GM12878 (cell line): ENCODE measurements at regions not wholly inside any gene's neighbourhood (a gene's known extent, or its start where the extent isn't known, plus 50 kb on each side); places are given as distances from the start of the nearest gene placed in this dataset.

ENCODE experiments used
- ATAC-seq: fragments of 200-7000 bp; cut with Tn5 transposase; 3 replicates; pipeline ENCODE4 v1.9.1; 2020; ENCODE audit warnings: mild to moderate bottlenecking, moderate library complexity
- BruUV-seq: library from RNA; stranded (reverse); fragments of 400-500 nt; replicated peaks from 2 replicates; lab custom pipeline; 2021; lab: Mats Ljungman, UMichigan
- CTCF ChIA-PET: fragments of 300-600 bp; sonication (Branson Sonifier 250); formaldehyde crosslinking; extraction: SDS; loops from one replicate; lab custom pipeline; 2021; ENCODE audit warnings: inconsistent platforms; lab: Yijun Ruan, JAX
- POLR2A ChIA-PET: fragments of 350-600 bp; formaldehyde crosslinking; extraction: SDS; loops from one replicate; lab custom pipeline; 2021; ENCODE audit warnings: inconsistent platforms; lab: Charles Lee
- RAD21 ChIA-PET: fragments of 300-600 bp; sonication (Branson Sonifier 250); formaldehyde crosslinking; loops from one replicate; lab custom pipeline; 2023; ENCODE audit warnings: antibody characterized with exemption; ENCODE audit not compliant: unreplicated experiment; lab: Charles Lee
- SMC1A ChIA-PET: fragments of 300-600 bp; sonication (Branson Sonifier 250); formaldehyde crosslinking; loops from one replicate; lab custom pipeline; 2023; ENCODE audit not compliant: unreplicated experiment, uncharacterized antibody; lab: Charles Lee
- DNase-seq: peaks from one replicate; pipeline ENCODE4 v3.0.0-alpha.2; 2011; ENCODE audit warnings: low read depth, low spot score
- FAIRE-seq: peaks from 3 replicates; lab custom pipeline; 2011; peaks lifted over from hg19 to GRCh38; lab: Jason Lieb, UNC
- H2AFZ ChIP-seq: 2 replicates; pipeline ENCODE4 v1.6.0; 2011; ENCODE audit warnings: low read depth, low read length, control low read depth; ENCODE audit not compliant: control insufficient read depth
- H3K27ac ChIP-seq: 2 replicates; pipeline ENCODE4 v1.5.1; 2011; ENCODE audit warnings: control low read depth; ENCODE audit not compliant: control insufficient read depth, insufficient read depth
- H3K27me3 ChIP-seq, 2 experiments: replicated peaks in 1 of 2; 2 replicates each; pipeline versions ENCODE4 v1.6.0 to v1.6.1; 2011; ENCODE audit warnings: low read length in 1 of 2; ENCODE audit not compliant: control insufficient read depth in 2 of 2, insufficient read depth in 2 of 2
- H3K36me3 ChIP-seq, 2 experiments: 2 replicates each; pipeline ENCODE4 v1.5.1; 2011; ENCODE audit warnings: low read length in 1 of 2; ENCODE audit not compliant: control insufficient read depth in 2 of 2, insufficient read depth in 2 of 2
- H3K4me1 ChIP-seq: 2 replicates; pipeline ENCODE4 v1.6.1; 2011; ENCODE audit warnings: mild to moderate bottlenecking, low read length, moderate library complexity, mixed read lengths; ENCODE audit not compliant: control insufficient read depth, insufficient read depth
- H3K4me2 ChIP-seq: 2 replicates; pipeline ENCODE4 v1.6.0; 2011; ENCODE audit warnings: control low read depth; ENCODE audit not compliant: control insufficient read depth, insufficient read depth
- H3K4me3 ChIP-seq: fragments of 200-600 bp; sonication (generic); 2 replicates; pipeline ENCODE4 v1.5.1; 2016
- H3K79me2 ChIP-seq: 2 replicates; pipeline ENCODE4 v1.6.0; 2011; ENCODE audit warnings: low read length; ENCODE audit not compliant: control insufficient read depth, insufficient read depth
- H3K9ac ChIP-seq: 2 replicates; pipeline ENCODE4 v1.8.0; 2011; ENCODE audit warnings: low read length, control low read depth, mixed read lengths; ENCODE audit not compliant: control insufficient read depth, insufficient read depth
- H3K9me3 ChIP-seq: replicated peaks from 3 replicates; pipeline ENCODE4 v1.5.1; 2011; ENCODE audit warnings: mild to moderate bottlenecking, low read length; ENCODE audit not compliant: control insufficient read depth, insufficient read depth
- H4K20me1 ChIP-seq: 2 replicates; pipeline ENCODE4 v1.6.0; 2011; ENCODE audit not compliant: control insufficient read depth, insufficient read depth
- BACH1 ChIP-seq: fragments of 450-650 bp; IDR thresholded peaks from 2 replicates; pipeline ENCODE4 v1.6.1; 2017; ENCODE audit warnings: mild to moderate bottlenecking, borderline replicate concordance
- CBX5 ChIP-seq: sonication (generic); IDR thresholded peaks from 2 replicates; pipeline ENCODE4 v1.6.1; 2016; ENCODE audit warnings: low read depth, moderate library complexity, mild to moderate bottlenecking, inconsistent platforms
- CHD4 ChIP-seq: fragments of 200-600 bp; sonication (generic); IDR thresholded peaks from 2 replicates; pipeline ENCODE4 v1.6.1; 2016; ENCODE audit warnings: mild to moderate bottlenecking
- HSF1 ChIP-seq: fragments of 150-350 bp; IDR thresholded peaks from 2 replicates; pipeline ENCODE4 v1.6.1; 2014; ENCODE audit warnings: mild to moderate bottlenecking, low read depth, low read length
- IKZF1 ChIP-seq: fragments of 450-650 bp; conservative IDR thresholded peaks from 2 replicates; pipeline ENCODE4 v1.6.1; 2017; ENCODE audit warnings: antibody characterized with exemption, mild to moderate bottlenecking
- JUND ChIP-seq: IDR thresholded peaks from 2 replicates; pipeline ENCODE4 v1.6.1; 2012; ENCODE audit warnings: low read depth, mild to moderate bottlenecking, low read length, improper control_type of control experiment, moderate library complexity
- MEF2A ChIP-seq: IDR thresholded peaks from 2 replicates; pipeline ENCODE4 v1.6.1; 2011; ENCODE audit warnings: low read depth, mild to moderate bottlenecking, low read length, moderate library complexity; ENCODE audit not compliant: insufficient read depth
- MTA2 ChIP-seq: fragments of 450-650 bp; IDR thresholded peaks from 2 replicates; pipeline ENCODE4 v1.6.1; 2016; ENCODE audit warnings: low read depth, mild to moderate bottlenecking, moderate library complexity
- MXI1 ChIP-seq: fragments of 150-350 bp; IDR thresholded peaks from 2 replicates; pipeline ENCODE4 v1.6.1; 2011; ENCODE audit warnings: low read depth, mild to moderate bottlenecking, inconsistent platforms, low read length, improper control_type of control experiment
- MYB ChIP-seq: fragments of 150-350 bp; IDR thresholded peaks from 2 replicates; pipeline ENCODE4 v1.6.1; 2014; ENCODE audit warnings: mild to moderate bottlenecking, low read depth, low read length, borderline replicate concordance
- STAT1 ChIP-seq: fragments of 450-650 bp; conservative IDR thresholded peaks from 2 replicates; pipeline ENCODE4 v1.6.1; 2014; ENCODE audit warnings: antibody characterized with exemption, mild to moderate bottlenecking
- SUPT20H ChIP-seq: IDR thresholded peaks from 2 replicates; pipeline ENCODE4 v1.6.1; 2011; ENCODE audit warnings: low read depth, mild to moderate bottlenecking, low read length, moderate library complexity, borderline replicate concordance; ENCODE audit not compliant: control insufficient read depth
- TCF7 ChIP-seq: IDR thresholded peaks from 2 replicates; pipeline ENCODE4 v1.6.1; 2014; ENCODE audit warnings: antibody characterized with exemption, borderline replicate concordance
- ZNF217 ChIP-seq: fragments of 450-650 bp; IDR thresholded peaks from 2 replicates; pipeline ENCODE4 v1.6.1; 2017; ENCODE audit warnings: antibody characterized with exemption, mild to moderate bottlenecking
- WGBS: methylation state at CpG from one replicate; pipeline ENCODE4 v1.1.6; 2016; ENCODE audit warnings: low lambda C conversion rate; ENCODE audit not compliant: insufficient replicate concordance, insufficient coverage; ENCODE audit errors: missing lambda C conversion rate; 5-methylcytosine and 5-hydroxymethylcytosine counted together
- in situ Hi-C: fragments of 300-500 bp; cut with MboI; formaldehyde crosslinking; loops from 9 replicates; pipeline ENCODE4 v1.14.3; 2018; ENCODE audit warnings: mixed read lengths
- intact Hi-C: fragments of 100-400 bp; cut with micrococcal nuclease; formaldehyde crosslinking; loops from one replicate; pipeline ENCODE4 v1.14.2; 2022; ENCODE audit not compliant: unreplicated experiment
- TF ChIP-seq, protein P1 (sequence below): IDR thresholded peaks from 2 replicates; pipeline ENCODE4 v1.6.1; 2012; ENCODE audit warnings: mild to moderate bottlenecking, low read depth, low read length
- TF ChIP-seq, protein P2 (sequence below): fragments of 450-650 bp; formaldehyde crosslinking; IDR thresholded peaks from 2 replicates; pipeline ENCODE4 v1.5.0; 2022; ENCODE audit warnings: mild to moderate bottlenecking, missing genetic modification characterization

GRCh38 chr1:234871710-234872271, 256.8 kb downstream of the TOMM20 start:
- Histone ChIP-seq H3K4me2 (no peak overlapping the region), H2AFZ (no peak overlapping the region), H3K4me3 (no peak overlapping the region), H3K79me2 (no peaks in the 10 kb centered on the region), H3K9ac (no peak overlapping the region), H3K4me1 (peaks cover 8% of the 10 kb centered on the region), H3K27me3 (no peaks in the 10 kb centered on the region), H4K20me1 (no peaks in the 10 kb centered on the region), H3K9me3 (no peaks in the 10 kb centered on the region), H3K36me3 (no peaks in the 10 kb centered on the region), H3K27ac (no peak overlapping the region)
- in situ Hi-C loops (no loop called here), intact Hi-C loops (no loop called here)
- ChIA-PET CTCF (no interaction called here), SMC1A (interaction anchor here (0.8 to 1.4 kb wide), 4 partner anchors 9 to 147 kb away, joined by 3 to 4 read pairs (median 3); no protein-coding TSS in a partner anchor), RAD21 (no interaction called here), POLR2A (interaction anchor here (0.7 to 1.3 kb wide), 2 partner anchors 18 to 46 kb away, joined by 3 read pairs; no protein-coding TSS in a partner anchor)
- 56% methylated on average over 6 of the region's 6 CpGs for WGBS
- FAIRE-seq (no peak), DNase-seq (no peak), ATAC-seq (no peak)
- BruUV-seq = no TSS peak
- TF ChIP-seq ZNF217 (no peak), MYB (no peak), TCF7 (no peak), JUND (no peak), CBX5 (no peak), MTA2 (no peak), HSF1 (no peak), MXI1 (no peak), CHD4 (no peak), MEF2A (no peak), IKZF1 (no peak), SUPT20H (no peak), BACH1 (no peak), STAT1 (no peak)
- TF ChIP-seq, protein P1, sequence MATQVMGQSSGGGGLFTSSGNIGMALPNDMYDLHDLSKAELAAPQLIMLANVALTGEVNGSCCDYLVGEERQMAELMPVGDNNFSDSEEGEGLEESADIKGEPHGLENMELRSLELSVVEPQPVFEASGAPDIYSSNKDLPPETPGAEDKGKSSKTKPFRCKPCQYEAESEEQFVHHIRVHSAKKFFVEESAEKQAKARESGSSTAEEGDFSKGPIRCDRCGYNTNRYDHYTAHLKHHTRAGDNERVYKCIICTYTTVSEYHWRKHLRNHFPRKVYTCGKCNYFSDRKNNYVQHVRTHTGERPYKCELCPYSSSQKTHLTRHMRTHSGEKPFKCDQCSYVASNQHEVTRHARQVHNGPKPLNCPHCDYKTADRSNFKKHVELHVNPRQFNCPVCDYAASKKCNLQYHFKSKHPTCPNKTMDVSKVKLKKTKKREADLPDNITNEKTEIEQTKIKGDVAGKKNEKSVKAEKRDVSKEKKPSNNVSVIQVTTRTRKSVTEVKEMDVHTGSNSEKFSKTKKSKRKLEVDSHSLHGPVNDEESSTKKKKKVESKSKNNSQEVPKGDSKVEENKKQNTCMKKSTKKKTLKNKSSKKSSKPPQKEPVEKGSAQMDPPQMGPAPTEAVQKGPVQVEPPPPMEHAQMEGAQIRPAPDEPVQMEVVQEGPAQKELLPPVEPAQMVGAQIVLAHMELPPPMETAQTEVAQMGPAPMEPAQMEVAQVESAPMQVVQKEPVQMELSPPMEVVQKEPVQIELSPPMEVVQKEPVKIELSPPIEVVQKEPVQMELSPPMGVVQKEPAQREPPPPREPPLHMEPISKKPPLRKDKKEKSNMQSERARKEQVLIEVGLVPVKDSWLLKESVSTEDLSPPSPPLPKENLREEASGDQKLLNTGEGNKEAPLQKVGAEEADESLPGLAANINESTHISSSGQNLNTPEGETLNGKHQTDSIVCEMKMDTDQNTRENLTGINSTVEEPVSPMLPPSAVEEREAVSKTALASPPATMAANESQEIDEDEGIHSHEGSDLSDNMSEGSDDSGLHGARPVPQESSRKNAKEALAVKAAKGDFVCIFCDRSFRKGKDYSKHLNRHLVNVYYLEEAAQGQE = no peak
- TF ChIP-seq, protein P2, sequence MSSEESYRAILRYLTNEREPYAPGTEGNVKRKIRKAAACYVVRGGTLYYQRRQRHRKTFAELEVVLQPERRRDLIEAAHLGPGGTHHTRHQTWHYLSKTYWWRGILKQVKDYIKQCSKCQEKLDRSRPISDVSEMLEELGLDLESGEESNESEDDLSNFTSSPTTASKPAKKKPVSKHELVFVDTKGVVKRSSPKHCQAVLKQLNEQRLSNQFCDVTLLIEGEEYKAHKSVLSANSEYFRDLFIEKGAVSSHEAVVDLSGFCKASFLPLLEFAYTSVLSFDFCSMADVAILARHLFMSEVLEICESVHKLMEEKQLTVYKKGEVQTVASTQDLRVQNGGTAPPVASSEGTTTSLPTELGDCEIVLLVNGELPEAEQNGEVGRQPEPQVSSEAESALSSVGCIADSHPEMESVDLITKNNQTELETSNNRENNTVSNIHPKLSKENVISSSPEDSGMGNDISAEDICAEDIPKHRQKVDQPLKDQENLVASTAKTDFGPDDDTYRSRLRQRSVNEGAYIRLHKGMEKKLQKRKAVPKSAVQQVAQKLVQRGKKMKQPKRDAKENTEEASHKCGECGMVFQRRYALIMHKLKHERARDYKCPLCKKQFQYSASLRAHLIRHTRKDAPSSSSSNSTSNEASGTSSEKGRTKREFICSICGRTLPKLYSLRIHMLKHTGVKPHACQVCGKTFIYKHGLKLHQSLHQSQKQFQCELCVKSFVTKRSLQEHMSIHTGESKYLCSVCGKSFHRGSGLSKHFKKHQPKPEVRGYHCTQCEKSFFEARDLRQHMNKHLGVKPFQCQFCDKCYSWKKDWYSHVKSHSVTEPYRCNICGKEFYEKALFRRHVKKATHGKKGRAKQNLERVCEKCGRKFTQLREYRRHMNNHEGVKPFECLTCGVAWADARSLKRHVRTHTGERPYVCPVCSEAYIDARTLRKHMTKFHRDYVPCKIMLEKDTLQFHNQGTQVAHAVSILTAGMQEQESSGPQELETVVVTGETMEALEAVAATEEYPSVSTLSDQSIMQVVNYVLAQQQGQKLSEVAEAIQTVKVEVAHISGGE (CRISPR knock-in tag) = no peak
